Renal cortex interstitium (tissue), 11 donors: ENCODE measurements at regions not wholly inside any gene's neighbourhood (a gene's known extent, or its start where the extent isn't known, plus 50 kb on each side); places are given as distances from the start of the nearest gene placed in this dataset.

Source experiments
- DNase-seq, 11 donors: peaks; one replicate each; pipeline ENCODE4 v3.0.0-alpha.2; 2013; ENCODE audit warnings: low read depth in 9 of 11, low spot score in 4 of 11; ENCODE audit errors: extremely low read depth in 1 of 11

- DNase-seq: no peak
Measured at GRCh38 chr6:2410656-2411380, 165.4 kb upstream of the GMDS start.

- no peak for DNase-seq
Measured at GRCh38 chr6:2407525-2407924, 162.1 kb upstream of the GMDS start.

GRCh38 chr6:2404211-2404929, 159.0 kb upstream of the GMDS start:
- DNase-seq: no peak

DNA sequence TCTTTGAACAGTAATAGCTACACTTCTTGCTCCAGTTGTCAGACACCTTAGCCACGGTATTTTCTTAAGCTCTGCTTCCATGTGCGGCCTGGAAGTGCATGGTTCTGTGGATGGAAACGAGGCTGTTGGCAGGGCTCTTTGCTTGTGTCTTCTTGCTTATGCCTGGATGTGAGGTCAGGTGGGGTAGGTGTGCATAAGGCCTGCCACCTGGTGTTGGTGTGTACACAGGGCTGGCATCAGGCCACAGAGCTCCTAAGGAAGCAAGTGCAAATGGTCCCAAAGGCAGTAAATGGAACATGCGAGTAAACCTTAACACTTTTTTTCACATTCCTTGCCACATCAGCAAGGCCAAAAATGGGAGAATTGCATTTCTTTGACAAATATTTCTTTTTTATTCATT, 158.1 kb upstream of the GMDS start:
- DNase-seq: no peak

DNA sequence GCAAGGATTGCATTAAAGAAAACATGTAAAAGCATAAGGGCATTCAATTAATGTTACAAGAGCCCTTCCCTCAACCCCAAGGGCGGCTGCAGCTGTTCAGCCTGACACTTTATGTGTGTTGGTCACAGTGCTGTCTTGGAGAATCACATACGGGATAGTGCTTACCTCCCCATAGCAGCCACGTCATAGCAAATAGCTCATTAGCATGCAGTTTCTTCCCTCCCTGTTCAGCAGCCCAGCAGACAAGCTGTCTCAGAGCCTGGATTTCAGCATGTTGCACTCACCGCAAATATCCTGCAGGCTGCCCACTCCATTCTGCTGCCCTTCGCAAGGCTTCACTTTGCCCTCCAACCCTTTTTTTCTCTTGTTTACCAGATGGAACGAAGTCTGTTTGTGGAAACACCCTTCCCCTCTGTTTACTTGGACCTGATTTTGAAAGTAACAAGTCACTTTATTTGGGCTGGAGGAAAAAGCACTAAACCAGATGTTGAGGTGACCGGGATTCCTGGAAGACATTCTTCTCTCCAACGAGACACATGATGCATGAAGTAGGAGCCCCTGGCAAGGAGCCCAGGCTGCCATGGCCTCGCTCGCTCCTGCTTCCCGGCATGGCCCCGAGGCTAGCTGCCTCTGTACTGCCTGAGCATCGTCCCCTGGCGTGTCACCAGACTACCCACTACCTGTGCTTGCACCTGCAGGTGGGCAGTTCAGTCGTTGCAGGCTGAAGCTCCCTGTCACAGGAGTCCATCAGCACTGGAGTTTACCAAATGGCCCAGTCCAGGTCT, 151.6 kb upstream of the GMDS start:
- peak in 4 of 11 donors; percentile 18 to 49 (median 28) for DNase-seq

DNA sequence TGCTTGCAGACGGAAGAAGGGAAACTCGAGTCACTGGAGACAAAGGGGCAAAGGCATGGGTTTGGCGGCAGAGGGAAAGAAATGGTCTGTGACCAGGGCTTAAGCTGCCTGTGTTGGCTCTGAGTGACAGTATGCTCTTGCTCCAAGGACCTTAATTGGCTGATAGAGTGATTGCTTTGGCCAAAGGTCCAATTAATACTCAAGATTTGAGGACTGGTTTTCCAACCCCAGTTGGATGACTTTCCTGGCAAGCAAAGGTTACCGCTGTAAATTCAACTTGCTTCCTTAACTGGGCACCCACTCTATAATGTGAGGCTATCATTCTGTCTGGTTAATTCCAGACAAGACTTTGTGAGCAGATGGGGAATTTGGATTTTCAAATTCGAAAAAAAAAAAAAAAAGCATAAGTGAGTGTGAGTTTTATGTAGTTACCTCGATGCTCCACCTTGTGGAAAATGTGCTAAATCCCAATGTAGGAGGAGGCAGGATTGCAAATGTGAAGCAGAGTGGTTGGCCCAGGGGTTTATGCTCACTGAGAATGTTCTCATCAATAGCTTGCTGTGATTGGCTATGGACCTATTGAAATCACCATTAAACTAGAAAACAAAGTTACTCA, 150.7 kb upstream of the GMDS start:
- DNase-seq: no peak

DNA sequence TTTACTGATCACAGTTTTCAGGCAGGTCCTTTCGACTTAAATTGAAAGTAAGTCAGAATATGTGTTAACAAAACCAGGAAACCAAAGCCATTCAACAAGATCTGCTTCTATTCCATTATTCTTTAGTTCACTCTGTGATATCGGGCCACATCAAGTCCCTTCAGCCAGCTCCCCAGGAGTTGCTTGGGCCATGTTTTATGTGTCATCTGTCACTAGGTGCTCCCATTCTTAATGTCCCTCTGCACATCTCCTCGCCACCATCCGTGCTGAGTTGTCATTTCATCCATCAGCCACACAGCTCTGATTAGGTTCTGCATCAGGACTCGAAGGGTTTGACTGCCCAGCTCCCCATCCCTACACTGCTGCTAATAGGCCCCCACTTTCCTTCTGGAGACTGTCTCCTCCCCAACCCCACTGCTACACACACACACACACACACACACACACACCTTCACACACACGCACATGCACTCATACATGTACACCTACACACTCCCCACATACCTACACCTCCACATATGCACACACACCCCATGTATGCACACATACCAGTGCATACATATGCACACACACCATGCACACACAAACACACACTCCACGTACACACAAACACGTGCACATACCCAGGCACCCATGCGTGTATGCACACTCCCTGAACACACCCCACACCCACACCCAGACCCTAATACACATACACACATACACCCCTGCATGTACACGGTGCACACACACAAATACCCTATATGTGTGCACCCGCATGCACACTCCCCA, 143.3 kb upstream of the GMDS start:
- no peak for DNase-seq

DNA sequence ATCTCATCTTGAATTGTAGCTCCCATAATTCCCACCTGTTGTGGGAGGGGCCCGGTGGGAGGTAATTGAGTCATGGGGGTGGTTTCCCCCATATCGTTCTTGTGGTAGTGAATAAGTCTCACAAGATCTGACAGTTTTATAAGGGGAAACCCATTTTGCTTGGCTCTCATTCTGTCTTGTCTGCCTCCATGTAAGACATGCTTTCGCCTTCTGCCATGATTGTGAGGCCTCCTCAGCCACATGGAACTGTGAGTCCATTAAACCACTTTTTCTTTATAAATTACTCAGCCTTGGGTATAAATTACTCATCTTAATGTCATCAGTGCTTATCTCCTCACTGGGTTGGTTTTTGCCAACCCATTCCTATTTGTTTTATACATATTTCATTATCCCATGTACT, 142.0 kb upstream of the GMDS start:
- DNase-seq: no peak

- DNase-seq: no peak
Measured at GRCh38 chr6:2385471-2385983, 140.1 kb upstream of the GMDS start.

GRCh38 chr6:2384528-2384927, 139.1 kb upstream of the GMDS start:
- no peak for DNase-seq

DNA sequence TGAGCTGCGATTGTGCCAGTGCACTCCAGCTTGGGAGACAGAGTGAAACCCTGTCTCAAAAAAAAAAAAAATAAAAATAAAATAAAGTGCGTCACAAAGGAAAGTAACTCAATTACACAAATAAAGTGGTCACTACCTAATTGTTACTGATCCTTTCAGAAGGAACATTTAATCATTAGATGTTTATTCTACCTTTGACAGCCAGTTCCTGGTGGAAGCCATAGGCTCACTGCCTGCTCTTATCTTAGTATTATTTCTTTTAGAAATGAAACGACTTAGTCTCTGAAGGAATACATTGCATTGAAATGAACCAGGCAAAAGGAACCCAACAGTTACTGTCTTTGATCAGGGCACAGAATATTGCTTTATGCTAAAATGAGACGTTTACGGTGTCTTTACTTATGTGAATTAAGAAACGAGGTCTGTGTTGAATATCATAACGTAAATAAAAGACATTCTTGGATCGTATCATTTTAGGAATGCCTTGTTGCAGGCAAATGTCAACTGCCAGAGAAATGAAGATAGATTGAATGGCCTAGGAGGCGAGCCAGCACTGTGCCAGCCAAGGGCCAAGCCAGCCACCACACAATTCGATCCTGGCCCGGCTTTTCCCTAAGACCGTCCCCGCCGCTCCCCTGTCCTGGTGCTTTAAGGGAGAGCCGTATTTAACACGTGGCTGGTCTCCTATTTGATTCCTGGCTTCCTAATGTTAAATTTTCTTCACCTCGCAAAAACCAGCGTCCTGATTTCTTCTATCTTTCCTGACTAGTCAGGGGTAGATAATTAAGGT, 136.7 kb upstream of the GMDS start:
- no peak for DNase-seq

GRCh38 chr6:2378891-2379652, 133.7 kb upstream of the GMDS start:
- DNase-seq: no peak

DNA sequence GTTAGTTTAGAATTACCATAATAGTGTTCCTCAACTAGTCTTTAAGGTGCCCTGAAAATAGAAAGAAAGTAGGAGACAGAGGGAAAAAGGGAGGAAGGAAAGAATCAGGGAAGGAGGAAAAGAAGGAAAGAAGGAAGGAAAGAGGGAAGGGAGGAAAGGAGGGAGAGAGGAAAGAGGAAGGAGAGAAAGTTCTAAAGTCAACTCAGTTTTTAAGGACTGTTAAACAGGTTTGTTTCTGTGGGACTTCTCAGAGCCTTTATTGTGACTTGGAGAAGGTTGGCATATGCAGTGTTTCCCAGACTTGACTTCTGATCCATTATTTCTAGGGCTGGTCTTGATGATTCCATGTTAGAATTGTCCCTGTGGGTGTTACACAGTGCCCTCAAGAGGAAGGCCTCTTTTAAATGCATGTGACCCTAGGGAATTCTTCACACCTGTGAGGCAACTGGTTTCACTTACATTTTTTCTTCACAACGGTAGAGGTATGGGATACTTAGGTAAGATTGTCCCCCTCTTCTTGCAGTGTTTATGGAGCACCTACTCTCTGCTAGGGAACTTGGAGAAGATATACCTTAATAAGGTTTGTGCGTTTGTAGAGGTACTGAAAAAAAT, 132.7 kb upstream of the GMDS start:
- no peak for DNase-seq

- DNase-seq: no peak
Measured at GRCh38 chr6:2376429-2377355, 131.3 kb upstream of the GMDS start.

GRCh38 chr6:2375443-2375842, 130.0 kb upstream of the GMDS start:
- no peak for DNase-seq

DNA sequence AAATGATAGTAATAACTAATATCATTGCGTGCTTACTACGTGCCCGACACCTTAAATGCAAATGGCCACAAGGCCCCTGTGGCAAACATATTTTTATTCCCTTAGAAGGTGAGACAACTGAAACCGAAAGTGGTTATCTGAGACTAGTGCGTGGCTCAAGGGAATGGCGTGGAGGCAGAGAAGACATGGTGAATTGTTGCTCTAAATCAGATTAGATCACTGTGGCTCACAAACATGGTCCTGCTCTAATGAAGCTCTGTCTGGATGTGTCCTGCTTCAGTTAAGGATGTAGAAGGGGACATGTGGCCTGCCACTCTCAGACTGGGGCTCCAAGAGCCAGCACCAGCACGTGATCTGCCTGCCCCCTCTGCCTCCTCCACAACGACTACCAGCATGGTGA, 124.2 kb upstream of the GMDS start:
- DNase-seq: no peak
